ENCODE measurements at regions not wholly inside any gene's neighbourhood (a gene's known extent, or its start where the extent isn't known, plus 50 kb on each side); places are given as distances from the start of the nearest gene placed in this dataset.
"Not testable (repeated sequence)": the region's sequence is repeated elsewhere in the genome, so short reads cannot be mapped to it uniquely, and the experiment has no call there.

DNA sequence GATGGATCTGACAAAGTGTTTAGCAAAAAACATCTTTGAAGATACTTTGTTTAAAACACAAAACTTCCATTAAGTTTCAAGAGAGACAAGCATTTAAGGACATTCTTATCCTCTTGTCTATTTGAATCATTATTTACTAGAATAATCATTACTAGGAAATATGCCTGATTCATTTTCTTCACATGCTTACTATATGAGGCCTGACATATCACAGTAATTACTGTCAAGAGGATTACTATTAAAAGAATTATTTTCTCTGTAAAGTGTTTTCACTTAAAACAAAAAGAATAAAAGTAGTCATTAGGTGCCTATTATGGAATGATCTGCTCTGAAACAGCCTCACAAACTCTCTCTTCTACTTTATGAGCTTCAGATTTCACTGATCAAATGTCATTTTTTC, 402.1 kb upstream of the MGAT4C start:
- in situ Hi-C loops (cut with HindIII; ENCODE audit: low sequenced_read_pairs), result no loop called here

GRCh38 chr12:86647800-86648199, 391.6 kb upstream of the MGAT4C start:
- in situ Hi-C loops (cut with HindIII; ENCODE audit: low sequenced_read_pairs), result no loop called here

DNA sequence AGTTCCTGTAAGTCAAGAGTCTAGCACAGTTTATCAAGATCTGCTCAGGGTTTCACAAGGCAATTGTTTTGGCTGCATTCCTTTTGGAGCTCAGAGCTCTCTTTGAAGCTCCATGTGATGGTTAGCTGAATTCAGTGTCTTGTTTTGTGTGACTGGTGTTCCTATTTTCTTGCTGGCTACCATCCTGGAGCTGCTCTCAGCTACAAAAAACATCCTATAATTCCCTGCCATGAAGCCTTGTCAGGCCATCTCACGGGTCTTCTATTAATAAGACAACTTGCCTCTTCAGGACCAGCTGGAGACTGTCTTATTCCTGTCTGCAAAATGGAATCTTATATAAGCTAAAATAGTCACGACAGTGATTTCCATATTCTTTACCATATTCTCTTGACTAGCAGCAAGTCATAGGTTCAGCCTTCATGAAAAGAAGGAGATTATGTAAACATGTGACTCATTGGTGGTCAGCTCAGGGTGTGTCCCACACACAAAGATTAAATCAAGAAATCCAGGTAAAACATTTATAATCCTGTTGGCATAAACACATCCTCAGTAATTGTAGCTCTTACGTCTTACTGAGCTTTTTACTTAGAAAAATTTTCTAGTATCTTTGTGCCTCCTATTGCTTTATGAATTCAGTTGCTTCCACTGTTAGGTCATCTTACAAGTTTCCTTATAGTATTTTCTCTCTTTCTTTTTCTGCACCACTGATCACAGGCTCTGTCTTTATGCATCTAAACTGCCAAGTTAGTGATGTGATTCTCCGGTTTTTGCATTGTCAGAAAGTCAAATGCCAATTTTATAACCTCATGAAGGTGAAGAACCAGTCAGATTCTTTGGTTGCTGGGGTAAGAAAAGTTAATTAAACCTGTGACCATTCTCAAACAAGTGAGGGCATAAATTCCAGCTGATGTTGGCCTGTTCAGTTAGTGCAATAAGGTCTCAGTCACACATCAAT, 378.5 kb upstream of the MGAT4C start:
- in situ Hi-C loops (cut with HindIII; ENCODE audit: low sequenced_read_pairs), result no loop called here

GRCh38 chr12:86627001-86627400, 370.8 kb upstream of the MGAT4C start:
- in situ Hi-C loops (cut with HindIII; ENCODE audit: low sequenced_read_pairs), result no loop called here

GRCh38 chr12:86623267-86623666, 367.1 kb upstream of the MGAT4C start:
- in situ Hi-C loops (cut with HindIII; ENCODE audit: low sequenced_read_pairs), result no loop called here

- in situ Hi-C loops (cut with HindIII; ENCODE audit: low sequenced_read_pairs), result no loop called here
Observed at GRCh38 chr12:86621957-86622356, 365.8 kb upstream of the MGAT4C start.

- in situ Hi-C loops (cut with HindIII; ENCODE audit: low sequenced_read_pairs), result no loop called here
Observed at GRCh38 chr12:86613311-86613710, 357.1 kb upstream of the MGAT4C start.

- in situ Hi-C loops (cut with HindIII; ENCODE audit: low sequenced_read_pairs), result no loop called here
Observed at GRCh38 chr12:86608638-86609037, 352.4 kb upstream of the MGAT4C start.

- in situ Hi-C loops (cut with HindIII; ENCODE audit: low sequenced_read_pairs), result no loop called here
Observed at GRCh38 chr12:86601550-86602308, 345.5 kb upstream of the MGAT4C start.

DNA sequence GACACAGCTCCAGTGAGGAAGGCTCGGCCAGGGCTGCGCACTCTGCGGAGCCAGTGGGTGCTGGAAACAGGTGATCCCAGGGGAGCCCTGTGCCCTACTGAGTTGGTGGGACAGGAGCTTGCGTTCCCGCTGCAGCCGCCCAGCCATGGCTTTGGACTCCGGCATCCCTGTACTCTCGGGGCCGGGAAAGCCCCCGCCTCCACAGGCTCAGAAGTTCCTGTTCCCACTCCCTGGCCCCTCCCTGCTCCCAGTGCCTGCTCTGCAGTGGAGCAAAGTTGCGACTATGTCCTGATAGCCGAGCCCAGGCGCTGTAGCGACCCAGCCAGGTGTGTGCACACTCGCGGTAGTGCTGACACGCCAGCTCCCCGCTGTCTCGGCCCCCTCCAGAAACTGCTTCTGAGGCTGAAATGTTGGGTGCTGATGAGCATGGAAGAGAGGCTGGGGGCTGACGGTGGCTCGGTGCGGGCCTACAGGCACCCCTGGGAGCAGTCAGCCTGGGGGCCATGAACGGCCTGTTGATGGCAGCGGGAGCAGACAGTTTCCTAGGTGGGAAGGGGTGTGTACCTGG, 344.6 kb upstream of the MGAT4C start:
- in situ Hi-C loops (cut with HindIII; ENCODE audit: low sequenced_read_pairs), result no loop called here

- in situ Hi-C loops (cut with HindIII; ENCODE audit: low sequenced_read_pairs), result no loop called here
Observed at GRCh38 chr12:86597431-86597830, 341.2 kb upstream of the MGAT4C start.

- in situ Hi-C loops (cut with HindIII; ENCODE audit: low sequenced_read_pairs), result no loop called here
Observed at GRCh38 chr12:86590296-86590695, 334.1 kb upstream of the MGAT4C start.

DNA sequence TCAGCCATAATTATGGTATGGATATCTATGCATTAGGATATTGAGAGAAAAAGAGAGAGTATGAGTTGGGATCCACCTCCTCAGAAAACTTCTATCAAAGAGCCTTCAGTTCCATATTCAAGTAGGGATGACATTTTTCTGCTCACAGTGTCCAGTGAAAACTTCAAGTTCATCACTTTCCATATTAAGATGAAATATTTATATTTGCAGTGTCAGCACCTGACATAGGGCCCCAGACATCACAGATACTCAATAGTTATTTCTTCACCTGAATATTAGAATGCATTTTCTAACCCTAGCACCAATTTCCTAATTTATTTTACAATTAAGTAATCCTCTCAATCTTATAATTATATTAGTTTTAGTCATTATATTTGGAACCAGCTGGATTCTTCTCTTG, 318.0 kb upstream of the MGAT4C start:
- in situ Hi-C loops (cut with HindIII; ENCODE audit: low sequenced_read_pairs), result no loop called here

DNA sequence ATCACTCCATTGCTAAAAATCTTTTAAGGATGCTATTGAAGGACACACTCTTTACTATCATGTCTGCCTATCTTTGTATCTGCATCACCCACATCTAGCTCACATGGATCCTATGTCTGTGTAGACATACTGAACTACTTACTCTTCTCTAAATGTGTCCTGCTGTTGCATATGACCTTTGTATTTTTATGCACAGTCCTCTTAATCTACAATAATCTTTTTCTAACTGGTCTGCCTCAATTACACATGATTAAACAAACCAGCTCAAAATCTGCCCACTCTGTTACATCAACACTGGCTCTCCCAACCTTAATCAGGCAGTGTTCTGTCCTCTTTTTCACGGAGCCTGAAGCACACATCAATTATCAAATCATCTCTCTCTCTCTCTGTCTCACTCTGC, 316.3 kb upstream of the MGAT4C start:
- in situ Hi-C loops (cut with HindIII; ENCODE audit: low sequenced_read_pairs), result no loop called here

DNA sequence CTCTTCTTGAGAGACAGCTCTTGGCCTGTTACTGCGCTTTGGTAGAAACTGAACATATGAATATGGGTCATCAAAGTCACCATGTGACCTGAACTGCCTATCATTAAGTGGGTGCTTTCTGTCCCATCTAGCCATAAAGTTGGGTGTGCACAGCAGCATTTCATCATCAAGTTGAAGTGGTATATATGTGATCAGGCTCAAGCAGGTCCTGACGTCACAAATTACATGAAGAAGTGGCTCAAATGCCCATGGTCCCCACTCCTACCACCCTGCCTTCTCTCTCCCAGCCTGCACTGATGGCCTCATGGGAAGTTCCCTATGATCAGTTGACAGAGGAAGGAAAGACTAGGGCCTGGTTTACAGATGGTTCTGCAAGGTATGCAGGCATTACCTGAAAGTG, 308.8 kb upstream of the MGAT4C start:
- in situ Hi-C loops (cut with HindIII; ENCODE audit: low sequenced_read_pairs), result no loop called here

DNA sequence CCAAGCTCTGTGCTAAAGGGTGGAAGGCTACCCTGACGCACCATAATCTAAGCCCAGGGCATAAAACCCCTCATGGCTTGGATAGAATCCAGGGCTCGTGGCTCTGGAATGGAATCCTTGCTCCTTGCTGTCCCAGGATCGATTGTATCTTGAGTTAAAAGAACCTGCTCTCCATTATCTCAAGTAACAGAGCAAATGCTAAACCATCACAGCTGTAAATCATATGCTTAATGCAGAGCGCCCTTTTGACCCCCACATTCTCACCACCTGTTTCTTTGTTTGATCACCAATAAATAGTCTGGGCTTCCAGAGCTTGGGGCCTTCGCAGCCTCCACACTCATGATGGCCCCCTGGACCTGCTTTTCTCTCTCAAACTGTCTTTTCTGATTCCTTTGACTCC, 299.3 kb upstream of the MGAT4C start:
- in situ Hi-C loops (cut with HindIII; ENCODE audit: low sequenced_read_pairs), result not testable (repeated sequence)

DNA sequence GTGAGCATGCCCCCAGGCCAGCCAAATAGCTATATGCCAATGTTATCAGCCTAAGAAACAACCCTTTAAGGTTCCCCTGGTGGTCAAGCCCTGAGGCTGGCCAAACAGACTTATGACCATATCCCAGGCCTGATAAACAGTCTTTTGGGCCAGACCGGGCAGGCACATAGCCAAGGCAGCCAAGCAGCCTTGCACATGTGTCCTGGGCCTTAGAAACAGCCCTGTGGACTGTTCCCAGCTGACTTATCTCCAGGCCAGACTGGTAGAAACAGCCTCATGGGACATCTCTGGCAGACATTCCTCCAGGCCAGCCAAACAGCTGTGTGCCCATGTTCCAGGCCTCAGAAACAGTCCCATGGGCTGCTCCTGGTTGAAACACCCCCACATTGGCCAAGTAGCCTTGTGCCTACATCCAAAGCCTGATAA, 295.0 kb upstream of the MGAT4C start:
- in situ Hi-C loops (cut with HindIII; ENCODE audit: low sequenced_read_pairs), result no loop called here

DNA sequence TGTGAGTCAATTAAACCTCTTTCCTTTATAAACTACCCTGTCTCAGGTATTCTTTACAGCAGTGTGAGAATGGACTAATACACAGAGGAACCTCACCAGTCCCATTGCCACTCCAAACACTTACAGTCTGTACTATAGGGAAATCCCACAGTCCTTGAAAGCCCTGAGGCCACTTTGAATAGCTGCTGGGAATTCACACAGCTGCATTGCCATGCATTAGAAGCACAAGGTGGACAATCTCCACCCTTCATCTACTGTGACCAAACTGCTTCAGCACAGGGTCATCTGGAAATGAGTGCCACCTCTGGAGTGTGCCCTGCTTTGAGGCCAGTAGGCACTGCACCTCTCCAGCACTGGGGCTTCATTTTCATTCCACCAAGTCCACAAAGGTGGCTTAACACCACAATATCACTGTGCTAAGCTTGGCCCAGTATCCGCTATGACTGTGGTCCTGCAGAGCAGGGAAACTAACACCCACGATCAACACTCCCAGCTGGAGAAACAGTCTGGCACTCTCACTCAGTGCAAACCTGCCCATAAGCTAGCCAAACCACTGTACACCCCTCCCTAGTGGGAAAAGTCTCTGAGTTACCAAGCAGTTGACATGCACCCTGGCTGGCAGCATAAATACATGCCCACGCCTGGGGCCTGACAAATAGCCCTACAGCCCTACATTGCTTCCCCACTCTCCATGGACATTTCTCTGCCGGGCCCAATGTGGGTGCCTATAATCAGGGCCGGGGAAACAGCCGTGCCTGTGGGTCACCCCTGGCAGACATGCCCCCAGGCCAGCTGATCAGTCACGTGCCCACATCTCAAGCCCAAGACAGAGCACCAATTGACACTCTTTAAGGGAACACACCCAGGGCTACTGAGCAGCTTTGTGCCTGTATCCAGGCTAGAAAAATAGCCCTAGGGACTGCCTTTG, 294.3 kb upstream of the MGAT4C start:
- in situ Hi-C loops (cut with HindIII; ENCODE audit: low sequenced_read_pairs), result no loop called here

GRCh38 chr12:86543716-86544115, 287.5 kb upstream of the MGAT4C start:
- in situ Hi-C loops (cut with HindIII; ENCODE audit: low sequenced_read_pairs), result no loop called here

- in situ Hi-C loops (cut with HindIII; ENCODE audit: low sequenced_read_pairs), result no loop called here
Observed at GRCh38 chr12:86530996-86531655, 274.9 kb upstream of the MGAT4C start.
